ENCODE measurements at regions not wholly inside any gene's neighbourhood (a gene's known extent, or its start where the extent isn't known, plus 50 kb on each side); places are given as distances from the start of the nearest gene placed in this dataset.

GRCh38 chr4:189021831-189022230 is 882.6 kb downstream of the TRIML1 start:
- no peaks in the 10 kb centered on the region for H3K4me1 Mint-ChIP-seq (ENCODE audit: low read depth)
- H3K9me3 Mint-ChIP-seq = peaks cover 12% of the 10 kb centered on the region
- ChIA-PET CTCF (no interaction called here), POLR2A (no interaction called here)
- ATAC-seq (ENCODE audit: poor library complexity) (no peak), DNase-seq (no peak)
- Histone ChIP-seq H3K27me3 (ENCODE audit: control insufficient read depth in 1 of 2, insufficient read depth in 2 of 2, low read length in 2 of 2) (no peaks in the 10 kb centered on the region), H3K27ac (ENCODE audit: low read depth in 1 of 2, low read length in 2 of 2) (no peak overlapping the region), H3K4me1 (ENCODE audit: insufficient read depth, low read length) (no peaks in the 10 kb centered on the region), H3K4me3 (ENCODE audit: low read length) (no peak overlapping the region), H3K36me3 (ENCODE audit: insufficient read depth, low read length) (no peaks in the 10 kb centered on the region), H3K9me3 (ENCODE audit: control insufficient read depth in 1 of 2, insufficient read depth in 1 of 2, low read length in 2 of 2) (peaks cover 0 to 15% of the 10 kb centered on the region in 2 experiments)
- H3K27ac Mint-ChIP-seq = no peak overlapping the region
- H3K36me3 Mint-ChIP-seq (ENCODE audit: low read depth) = no peaks in the 10 kb centered on the region
- H3K4me3 Mint-ChIP-seq = no peak overlapping the region
- intact Hi-C loops (cut with DNase I, micrococcal nuclease) = no loop called here
- TF ChIP-seq CTCF (IDR thresholded peaks at IDR 0.05) = no peak
- H3K27me3 Mint-ChIP-seq = no peaks in the 10 kb centered on the region

GRCh38 chr4:189022440-189023035 is 883.3 kb downstream of the TRIML1 start:
- Histone ChIP-seq H3K4me1 (ENCODE audit: insufficient read depth, low read length) (no peaks in the 10 kb centered on the region), H3K27ac (ENCODE audit: low read depth in 1 of 2, low read length in 2 of 2) (no peak overlapping the region), H3K9me3 (ENCODE audit: control insufficient read depth in 1 of 2, insufficient read depth in 1 of 2, low read length in 2 of 2) (peaks cover 0 to 10% of the 10 kb centered on the region in 2 experiments), H3K27me3 (ENCODE audit: control insufficient read depth in 1 of 2, insufficient read depth in 2 of 2, low read length in 2 of 2) (no peaks in the 10 kb centered on the region), H3K36me3 (ENCODE audit: insufficient read depth, low read length) (no peaks in the 10 kb centered on the region), H3K4me3 (ENCODE audit: low read length) (no peak overlapping the region)
- no peak for DNase-seq
- Mint-ChIP-seq H3K4me1 (ENCODE audit: low read depth) (no peaks in the 10 kb centered on the region), H3K27me3 (no peaks in the 10 kb centered on the region), H3K4me3 (no peak overlapping the region), H3K27ac (no peak overlapping the region), H3K36me3 (ENCODE audit: low read depth) (no peaks in the 10 kb centered on the region), H3K9me3 (peaks cover 12% of the 10 kb centered on the region)
- no peak for TF ChIP-seq CTCF (IDR thresholded peaks at IDR 0.05)
- ChIA-PET CTCF (no interaction called here), POLR2A (no interaction called here)
- intact Hi-C loops (cut with DNase I, micrococcal nuclease) = no loop called here
- no peak for ATAC-seq (ENCODE audit: poor library complexity)

GRCh38 chr4:189029976-189030504 is 890.8 kb downstream of the TRIML1 start:
- Histone ChIP-seq H3K27me3 (ENCODE audit: control insufficient read depth in 1 of 2, insufficient read depth in 2 of 2, low read length in 2 of 2) (no peaks in the 10 kb centered on the region), H3K4me3 (ENCODE audit: low read length) (no peak overlapping the region), H3K4me1 (ENCODE audit: insufficient read depth, low read length) (no peaks in the 10 kb centered on the region), H3K36me3 (ENCODE audit: insufficient read depth, low read length) (no peaks in the 10 kb centered on the region), H3K9me3 (ENCODE audit: control insufficient read depth in 1 of 2, insufficient read depth in 1 of 2, low read length in 2 of 2) (peaks cover 0 to 14% of the 10 kb centered on the region in 2 experiments), H3K27ac (ENCODE audit: low read depth in 1 of 2, low read length in 2 of 2) (no peak overlapping the region)
- no peaks in the 10 kb centered on the region for H3K27me3 Mint-ChIP-seq
- CTCF ChIA-PET = no interaction called here
- peaks cover 12% of the 10 kb centered on the region for H3K9me3 Mint-ChIP-seq
- no peaks in the 10 kb centered on the region for H3K36me3 Mint-ChIP-seq (ENCODE audit: low read depth)
- no peak for DNase-seq
- H3K27ac Mint-ChIP-seq = no peak overlapping the region
- no peak for TF ChIP-seq CTCF (IDR thresholded peaks at IDR 0.05)
- intact Hi-C loops (cut with DNase I, micrococcal nuclease) = no loop called here
- no peaks in the 10 kb centered on the region for H3K4me1 Mint-ChIP-seq (ENCODE audit: low read depth)
- no peak overlapping the region for H3K4me3 Mint-ChIP-seq
- no peak for ATAC-seq (ENCODE audit: poor library complexity)
- POLR2A ChIA-PET = no interaction called here

All from CD4-positive, alpha-beta T cell (primary cell).